ENCODE measurements at regions not wholly inside any gene's neighbourhood (a gene's known extent, or its start where the extent isn't known, plus 50 kb on each side); places are given as distances from the start of the nearest gene placed in this dataset.

GRCh38 chr10:36721871-36722270 lies 403.5 kb upstream of the ANKRD30A start:
- peaks cover 17% of the 10 kb centered on the region for H3K4me1 ChIP-seq (ENCODE audit: control insufficient read depth, low read depth, low read length)
- H3K9ac ChIP-seq (ENCODE audit: low read length): no peak overlapping the region
- no peak overlapping the region for H3K27ac ChIP-seq (ENCODE audit: low read length)
- H3K36me3 ChIP-seq (ENCODE audit: control insufficient read depth, low read depth, low read length): no peaks in the 10 kb centered on the region
- H3K27me3 ChIP-seq (ENCODE audit: control insufficient read depth, insufficient read depth, low read length): no peaks in the 10 kb centered on the region
- H3K9me3 ChIP-seq (ENCODE audit: control insufficient read depth, low read depth, low read length): no peaks in the 10 kb centered on the region
- H3K4me3 ChIP-seq (ENCODE audit: low read length): no peak overlapping the region

GRCh38 chr10:36720895-36721294 lies 404.5 kb upstream of the ANKRD30A start:
- Histone ChIP-seq H3K27me3 (ENCODE audit: control insufficient read depth, insufficient read depth, low read length) (no peaks in the 10 kb centered on the region), H3K36me3 (ENCODE audit: control insufficient read depth, low read depth, low read length) (no peaks in the 10 kb centered on the region), H3K4me1 (ENCODE audit: control insufficient read depth, low read depth, low read length) (peaks cover 12% of the 10 kb centered on the region), H3K9ac (ENCODE audit: low read length) (no peak overlapping the region), H3K4me3 (ENCODE audit: low read length) (no peak overlapping the region), H3K27ac (ENCODE audit: low read length) (no peak overlapping the region), H3K9me3 (ENCODE audit: control insufficient read depth, low read depth, low read length) (no peaks in the 10 kb centered on the region)

- Histone ChIP-seq H3K36me3 (ENCODE audit: control insufficient read depth, low read depth, low read length) (no peaks in the 10 kb centered on the region), H3K4me3 (ENCODE audit: low read length) (no peak overlapping the region), H3K27ac (ENCODE audit: low read length) (no peak overlapping the region), H3K4me1 (ENCODE audit: control insufficient read depth, low read depth, low read length) (peaks cover 4% of the 10 kb centered on the region), H3K9ac (ENCODE audit: low read length) (no peak overlapping the region), H3K9me3 (ENCODE audit: control insufficient read depth, low read depth, low read length) (no peaks in the 10 kb centered on the region), H3K27me3 (ENCODE audit: control insufficient read depth, insufficient read depth, low read length) (no peaks in the 10 kb centered on the region)
Measured at GRCh38 chr10:36717118-36717517, 408.3 kb upstream of the ANKRD30A start.

- no peaks in the 10 kb centered on the region for H3K4me1 ChIP-seq (ENCODE audit: control insufficient read depth, low read depth, low read length)
- no peak overlapping the region for H3K27ac ChIP-seq (ENCODE audit: low read length)
- no peaks in the 10 kb centered on the region for H3K36me3 ChIP-seq (ENCODE audit: control insufficient read depth, low read depth, low read length)
- no peak overlapping the region for H3K9ac ChIP-seq (ENCODE audit: low read length)
- H3K4me3 ChIP-seq (ENCODE audit: low read length): no peak overlapping the region
- no peaks in the 10 kb centered on the region for H3K27me3 ChIP-seq (ENCODE audit: control insufficient read depth, insufficient read depth, low read length)
- no peaks in the 10 kb centered on the region for H3K9me3 ChIP-seq (ENCODE audit: control insufficient read depth, low read depth, low read length)
Measured at GRCh38 chr10:36716291-36716690, 409.1 kb upstream of the ANKRD30A start.

GRCh38 chr10:36712695-36713094 lies 412.7 kb upstream of the ANKRD30A start:
- Histone ChIP-seq H3K27ac (ENCODE audit: low read length) (no peak overlapping the region), H3K9me3 (ENCODE audit: control insufficient read depth, low read depth, low read length) (no peaks in the 10 kb centered on the region), H3K4me3 (ENCODE audit: low read length) (no peak overlapping the region), H3K9ac (ENCODE audit: low read length) (no peak overlapping the region), H3K27me3 (ENCODE audit: control insufficient read depth, insufficient read depth, low read length) (no peaks in the 10 kb centered on the region), H3K4me1 (ENCODE audit: control insufficient read depth, low read depth, low read length) (no peaks in the 10 kb centered on the region), H3K36me3 (ENCODE audit: control insufficient read depth, low read depth, low read length) (no peaks in the 10 kb centered on the region)

GRCh38 chr10:36711361-36711760 lies 414.0 kb upstream of the ANKRD30A start:
- Histone ChIP-seq H3K36me3 (ENCODE audit: control insufficient read depth, low read depth, low read length) (no peaks in the 10 kb centered on the region), H3K4me3 (ENCODE audit: low read length) (no peak overlapping the region), H3K27me3 (ENCODE audit: control insufficient read depth, insufficient read depth, low read length) (no peaks in the 10 kb centered on the region), H3K9ac (ENCODE audit: low read length) (no peak overlapping the region), H3K9me3 (ENCODE audit: control insufficient read depth, low read depth, low read length) (no peaks in the 10 kb centered on the region), H3K27ac (ENCODE audit: low read length) (no peak overlapping the region), H3K4me1 (ENCODE audit: control insufficient read depth, low read depth, low read length) (no peaks in the 10 kb centered on the region)

GRCh38 chr10:36704124-36704523 lies 421.3 kb upstream of the ANKRD30A start:
- H3K27ac ChIP-seq (ENCODE audit: low read length): no peak overlapping the region

GRCh38 chr10:36703179-36703578 lies 422.2 kb upstream of the ANKRD30A start:
- Histone ChIP-seq H3K9me3 (ENCODE audit: control insufficient read depth, low read depth, low read length) (no peaks in the 10 kb centered on the region), H3K27me3 (ENCODE audit: control insufficient read depth, insufficient read depth, low read length) (no peaks in the 10 kb centered on the region), H3K36me3 (ENCODE audit: control insufficient read depth, low read depth, low read length) (no peaks in the 10 kb centered on the region), H3K27ac (ENCODE audit: low read length) (no peak overlapping the region), H3K4me3 (ENCODE audit: low read length) (no peak overlapping the region), H3K9ac (ENCODE audit: low read length) (no peak overlapping the region), H3K4me1 (ENCODE audit: control insufficient read depth, low read depth, low read length) (no peaks in the 10 kb centered on the region)

More at GRCh38 chr10:36704124-36704523, 421.3 kb upstream of the ANKRD30A start:
- Histone ChIP-seq H3K4me3 (ENCODE audit: low read length) (no peak overlapping the region), H3K27me3 (ENCODE audit: control insufficient read depth, insufficient read depth, low read length) (no peaks in the 10 kb centered on the region), H3K9me3 (ENCODE audit: control insufficient read depth, low read depth, low read length) (no peaks in the 10 kb centered on the region), H3K4me1 (ENCODE audit: control insufficient read depth, low read depth, low read length) (no peaks in the 10 kb centered on the region), H3K9ac (ENCODE audit: low read length) (no peak overlapping the region), H3K36me3 (ENCODE audit: control insufficient read depth, low read depth, low read length) (no peaks in the 10 kb centered on the region)

- Histone ChIP-seq H3K4me3 (ENCODE audit: low read length) (no peak overlapping the region), H3K9ac (ENCODE audit: low read length) (no peak overlapping the region)
Measured at GRCh38 chr10:36700123-36700522, 425.3 kb upstream of the ANKRD30A start.

GRCh38 chr10:36692759-36693158 lies 432.6 kb upstream of the ANKRD30A start:
- Histone ChIP-seq H3K9me3 (ENCODE audit: control insufficient read depth, low read depth, low read length) (no peaks in the 10 kb centered on the region), H3K36me3 (ENCODE audit: control insufficient read depth, low read depth, low read length) (no peaks in the 10 kb centered on the region), H3K9ac (ENCODE audit: low read length) (no peak overlapping the region), H3K27me3 (ENCODE audit: control insufficient read depth, insufficient read depth, low read length) (no peaks in the 10 kb centered on the region), H3K4me1 (ENCODE audit: control insufficient read depth, low read depth, low read length) (peaks cover 5% of the 10 kb centered on the region), H3K4me3 (ENCODE audit: low read length) (no peak overlapping the region), H3K27ac (ENCODE audit: low read length) (no peak overlapping the region)

More at GRCh38 chr10:36700123-36700522, 425.3 kb upstream of the ANKRD30A start:
- H3K9me3 ChIP-seq (ENCODE audit: control insufficient read depth, low read depth, low read length): no peaks in the 10 kb centered on the region
- no peak overlapping the region for H3K27ac ChIP-seq (ENCODE audit: low read length)
- no peaks in the 10 kb centered on the region for H3K4me1 ChIP-seq (ENCODE audit: control insufficient read depth, low read depth, low read length)
- H3K27me3 ChIP-seq (ENCODE audit: control insufficient read depth, insufficient read depth, low read length): no peaks in the 10 kb centered on the region
- H3K36me3 ChIP-seq (ENCODE audit: control insufficient read depth, low read depth, low read length): no peaks in the 10 kb centered on the region

- Histone ChIP-seq H3K9me3 (ENCODE audit: control insufficient read depth, low read depth, low read length) (no peaks in the 10 kb centered on the region), H3K27me3 (ENCODE audit: control insufficient read depth, insufficient read depth, low read length) (no peaks in the 10 kb centered on the region), H3K36me3 (ENCODE audit: control insufficient read depth, low read depth, low read length) (no peaks in the 10 kb centered on the region), H3K4me3 (ENCODE audit: low read length) (no peak overlapping the region), H3K4me1 (ENCODE audit: control insufficient read depth, low read depth, low read length) (peaks cover 5% of the 10 kb centered on the region), H3K9ac (ENCODE audit: low read length) (no peak overlapping the region), H3K27ac (ENCODE audit: low read length) (no peak overlapping the region)
Measured at GRCh38 chr10:36688717-36689116, 436.7 kb upstream of the ANKRD30A start.

- Histone ChIP-seq H3K27ac (ENCODE audit: low read length) (no peak overlapping the region), H3K4me3 (ENCODE audit: low read length) (no peak overlapping the region), H3K27me3 (ENCODE audit: control insufficient read depth, insufficient read depth, low read length) (no peaks in the 10 kb centered on the region), H3K4me1 (ENCODE audit: control insufficient read depth, low read depth, low read length) (peaks cover 1% of the 10 kb centered on the region), H3K36me3 (ENCODE audit: control insufficient read depth, low read depth, low read length) (no peaks in the 10 kb centered on the region), H3K9me3 (ENCODE audit: control insufficient read depth, low read depth, low read length) (no peaks in the 10 kb centered on the region), H3K9ac (ENCODE audit: low read length) (no peak overlapping the region)
Measured at GRCh38 chr10:36683421-36683820, 442.0 kb upstream of the ANKRD30A start.
